SK-N-SH (cell line): ENCODE measurements at regions not wholly inside any gene's neighbourhood (a gene's known extent, or its start where the extent isn't known, plus 50 kb on each side); places are given as distances from the start of the nearest gene placed in this dataset.

ENCODE experiments used
- CTCF ChIA-PET: fragments of 300-600, 350-600 bp; formaldehyde crosslinking; extraction: SDS; loops from one replicate; lab custom pipeline; 2021; lab: Yijun Ruan, JAX
- POLR2A ChIA-PET: fragments of 350-600 bp; sonication (Branson Sonifier 250); formaldehyde crosslinking; extraction: SDS; loops from one replicate; lab custom pipeline; 2020; ENCODE audit warnings: antibody characterized with exemption, inconsistent platforms; lab: Yijun Ruan, JAX
- DNase-seq: peaks from one replicate; pipeline ENCODE4 v3.0.0; 2012
- H2AFZ ChIP-seq: fragments of 200-600 bp; sonication (generic); 2 replicates; pipeline ENCODE4 v1.8.1; 2016; ENCODE audit warnings: antibody characterized with exemption, mild to moderate bottlenecking, low read depth
- H3F3A ChIP-seq: fragments of 200-600 bp; sonication (generic); replicated peaks from 2 replicates; pipeline ENCODE3; 2016; ENCODE audit warnings: antibody characterized with exemption, mild to moderate bottlenecking; ENCODE audit not compliant: insufficient read depth
- H3K27ac ChIP-seq, 2 experiments: fragments of 200-500 bp in 1 of 2; fragments of 200-600 bp in 1 of 2; sonication (Bioruptor generic) in 1 of 2; sonication (generic), shearing (Covaris generic) in 1 of 2; 2 replicates each; pipeline versions ENCODE4 v1.5.1 to v1.6.1; 2014 to 2016; ENCODE audit warnings: low read depth in 2 of 2, inconsistent platforms in 1 of 2, low read length in 1 of 2, mild to moderate bottlenecking in 1 of 2, mixed read lengths in 1 of 2
- H3K27me3 ChIP-seq: fragments of 200-600 bp; sonication (generic), shearing (Covaris generic); 2 replicates; pipeline ENCODE4 v1.6.1; 2016; ENCODE audit warnings: mixed run types; ENCODE audit not compliant: insufficient read depth
- H3K36me3 ChIP-seq, 2 experiments: fragments of 200-500 bp in 1 of 2; fragments of 200-600 bp in 1 of 2; sonication (Bioruptor generic) in 1 of 2; sonication (generic) in 1 of 2; replicated peaks in 1 of 2; 2 replicates each; pipeline versions ENCODE3 to v1.5.1; 2014 to 2016; ENCODE audit warnings: low read length in 1 of 2, mild to moderate bottlenecking in 1 of 2; ENCODE audit not compliant: insufficient read depth in 2 of 2, control insufficient read depth in 1 of 2
- H3K4me1 ChIP-seq, 2 experiments: fragments of 200-500 bp in 1 of 2; fragments of 200-600 bp in 1 of 2; sonication (Bioruptor generic) in 1 of 2; sonication (generic), shearing (Covaris generic) in 1 of 2; 2 replicates each; pipeline versions ENCODE4 v1.5.1 to v1.6.1; 2014 to 2016; ENCODE audit warnings: low read depth in 1 of 2, low read length in 1 of 2, mixed run types in 1 of 2; ENCODE audit not compliant: insufficient read depth in 2 of 2, control insufficient read depth in 1 of 2
- H3K4me2 ChIP-seq: fragments of 200-600 bp; sonication (generic), shearing (Covaris generic); 2 replicates; pipeline ENCODE4 v1.6.1; 2017; ENCODE audit warnings: mixed run types
- H3K4me3 ChIP-seq, 2 experiments: fragments of 200-500 bp in 1 of 2; fragments of 200-600 bp in 1 of 2; sonication (Bioruptor generic) in 1 of 2; sonication (generic), shearing (Covaris generic) in 1 of 2; 2 replicates each; pipeline versions ENCODE4 v1.5.1 to v1.8.1; 2014 to 2016; ENCODE audit warnings: low read depth in 2 of 2, inconsistent platforms in 1 of 2, low read length in 1 of 2, mild to moderate bottlenecking in 1 of 2, mixed read lengths in 1 of 2, moderate library complexity in 1 of 2
- H3K79me2 ChIP-seq: fragments of 200-600 bp; sonication (generic); 2 replicates; pipeline ENCODE4 v1.8.1; 2017; ENCODE audit warnings: mild to moderate bottlenecking; ENCODE audit not compliant: insufficient read depth
- H3K9ac ChIP-seq: fragments of 200-600 bp; sonication (generic); 2 replicates; pipeline ENCODE4 v1.6.1; 2017; ENCODE audit warnings: mixed run types
- H3K9me2 ChIP-seq: fragments of 200-600 bp; sonication (generic); 2 replicates; pipeline ENCODE4 v1.6.1; 2017; ENCODE audit warnings: mixed run types
- H3K9me3 ChIP-seq: fragments of 200-600 bp; sonication (generic); 2 replicates; pipeline ENCODE4 v1.6.1; 2017; ENCODE audit warnings: mixed run types, mild to moderate bottlenecking, moderate library complexity
- H4K20me1 ChIP-seq: fragments of 200-600 bp; sonication (generic); 2 replicates; pipeline ENCODE4 v1.6.1; 2017; ENCODE audit warnings: mild to moderate bottlenecking, mixed run types; ENCODE audit not compliant: insufficient read depth
- CHD2 ChIP-seq: fragments of 150-350 bp; IDR thresholded peaks from 2 replicates; pipeline ENCODE4 v1.6.1; 2018; ENCODE audit warnings: low read length; ENCODE audit not compliant: partially characterized antibody
- EP300 ChIP-seq, 2 experiments: IDR thresholded peaks; 2 replicates each; pipeline versions ENCODE4 v1.4.0 to v1.6.1; 2012; ENCODE audit warnings: borderline replicate concordance in 1 of 2, low read depth in 1 of 2, low read length in 1 of 2
- EZH2phosphoT487 ChIP-seq: fragments of 200-600 bp; sonication (generic); IDR thresholded peaks from 2 replicates; pipeline ENCODE4 v1.6.1; 2017; ENCODE audit warnings: low read depth, mixed run types, mild to moderate bottlenecking, antibody characterized with exemption, moderate library complexity, borderline replicate concordance
- FOSL2 ChIP-seq: IDR thresholded peaks from 2 replicates; pipeline ENCODE4 v1.4.0; 2012; ENCODE audit warnings: low read depth, mild to moderate bottlenecking, moderate library complexity, borderline replicate concordance
- GABPA ChIP-seq: IDR thresholded peaks from 2 replicates; pipeline ENCODE4 v1.4.0; 2012; ENCODE audit warnings: low read depth, mild to moderate bottlenecking
- JUND ChIP-seq: IDR thresholded peaks from 2 replicates; pipeline ENCODE4 v1.4.0; 2012
- MEF2A ChIP-seq: IDR thresholded peaks from 2 replicates; pipeline ENCODE4 v1.4.0; 2012; ENCODE audit warnings: low read depth, borderline replicate concordance
- MXI1 ChIP-seq: IDR thresholded peaks from 2 replicates; pipeline ENCODE4 v1.6.1; 2012; ENCODE audit warnings: mild to moderate bottlenecking, low read depth, low read length, improper control_type of control experiment
- NRF1 ChIP-seq: IDR thresholded peaks from 2 replicates; pipeline ENCODE4 v1.6.1; 2012; ENCODE audit warnings: low read depth, mild to moderate bottlenecking, low read length
- PBX3 ChIP-seq: IDR thresholded peaks from 2 replicates; pipeline ENCODE4; 2012
- POLR2AphosphoS5 ChIP-seq: IDR thresholded peaks from 2 replicates; pipeline ENCODE4 v1.6.1; 2012; ENCODE audit warnings: low read depth, low read length
- RAD21 ChIP-seq: IDR thresholded peaks from 2 replicates; pipeline ENCODE4 v1.6.1; 2012; ENCODE audit warnings: mild to moderate bottlenecking, low read length
- RCOR1 ChIP-seq: fragments of 150-350 bp; IDR thresholded peaks from 2 replicates; pipeline ENCODE4 v1.6.1; 2017; ENCODE audit warnings: antibody characterized with exemption, low read length
- RXRA ChIP-seq: IDR thresholded peaks from 2 replicates; pipeline ENCODE4 v1.4.0; 2012; ENCODE audit warnings: low read depth, mild to moderate bottlenecking, borderline replicate concordance
- TEAD4 ChIP-seq: IDR thresholded peaks from 2 replicates; pipeline ENCODE4 v1.4.0; 2012; ENCODE audit warnings: mild to moderate bottlenecking, borderline replicate concordance; ENCODE audit not compliant: insufficient read depth
- USF1 ChIP-seq: IDR thresholded peaks from 2 replicates; pipeline ENCODE4 v1.4.0; 2012; ENCODE audit warnings: low read depth, borderline replicate concordance
- ZBTB33 ChIP-seq: IDR thresholded peaks from 2 replicates; pipeline ENCODE4 v1.4.0; 2012; ENCODE audit warnings: low read depth, borderline replicate concordance
- WGBS: methylation state at CpG from one replicate; pipeline ENCODE4 v1.1.6; 2017; ENCODE audit warnings: low lambda C conversion rate; 5-methylcytosine and 5-hydroxymethylcytosine counted together
- TF ChIP-seq, protein P1 (sequence below): fragments of 150-350 bp; IDR thresholded peaks from 2 replicates; pipeline ENCODE4 v1.6.1; 2017; ENCODE audit warnings: antibody characterized with exemption, low read length, low read depth, borderline replicate concordance
- TF ChIP-seq, protein P2 (sequence below): fragments of 200-600 bp; sonication (generic); IDR thresholded peaks from 2 replicates; pipeline ENCODE4 v1.6.1; 2017; ENCODE audit warnings: antibody characterized with exemption, mild to moderate bottlenecking, moderate library complexity

GRCh38 chr9:79928661-79929223, 357.0 kb downstream of the TLE4 start:
- no peaks in the 10 kb centered on the region for H3K9me3 ChIP-seq
- H3K36me3 ChIP-seq: no peaks in the 10 kb centered on the region
- no peak overlapping the region for H2AFZ ChIP-seq
- H3F3A ChIP-seq: no peaks in the 10 kb centered on the region
- no peaks in the 10 kb centered on the region for H3K27me3 ChIP-seq
- WGBS: 76% methylated on average over 3 of the region's 4 CpGs
- ChIA-PET CTCF (no interaction called here), POLR2A (no interaction called here)
- TF ChIP-seq ZBTB33 (no peak), JUND (no peak), MXI1 (no peak), CHD2 (no peak), RCOR1 (no peak), GABPA (no peak), TEAD4 (no peak), EZH2phosphoT487 (no peak)
- H3K79me2 ChIP-seq: no peaks in the 10 kb centered on the region
- H3K9ac ChIP-seq: no peak overlapping the region
- no peaks in the 10 kb centered on the region for H3K9me2 ChIP-seq
- no peak overlapping the region for H3K27ac ChIP-seq
- no peak overlapping the region for H3K4me2 ChIP-seq
- H4K20me1 ChIP-seq: no peaks in the 10 kb centered on the region
- DNase-seq: no peak
- H3K4me1 ChIP-seq: no peaks in the 10 kb centered on the region; a peak in 1 of 4 replicates
- H3K4me3 ChIP-seq: no peak overlapping the region

- Histone ChIP-seq H3K27me3 (no peaks in the 10 kb centered on the region), H3K4me3 (no peak overlapping the region), H2AFZ (no peak overlapping the region), H3K4me2 (no peak overlapping the region), H3K27ac (no peak overlapping the region), H3K9me2 (no peaks in the 10 kb centered on the region), H3K9ac (no peak overlapping the region), H3F3A (no peaks in the 10 kb centered on the region), H4K20me1 (no peaks in the 10 kb centered on the region), H3K36me3 (no peaks in the 10 kb centered on the region), H3K79me2 (no peaks in the 10 kb centered on the region), H3K4me1 (no peaks in the 10 kb centered on the region; a peak in 1 of 4 replicates), H3K9me3 (no peaks in the 10 kb centered on the region)
- ChIA-PET POLR2A (no interaction called here), CTCF (no interaction called here)
- DNase-seq: no peak
- TF ChIP-seq TEAD4: no peak
- TF ChIP-seq, protein P1, sequence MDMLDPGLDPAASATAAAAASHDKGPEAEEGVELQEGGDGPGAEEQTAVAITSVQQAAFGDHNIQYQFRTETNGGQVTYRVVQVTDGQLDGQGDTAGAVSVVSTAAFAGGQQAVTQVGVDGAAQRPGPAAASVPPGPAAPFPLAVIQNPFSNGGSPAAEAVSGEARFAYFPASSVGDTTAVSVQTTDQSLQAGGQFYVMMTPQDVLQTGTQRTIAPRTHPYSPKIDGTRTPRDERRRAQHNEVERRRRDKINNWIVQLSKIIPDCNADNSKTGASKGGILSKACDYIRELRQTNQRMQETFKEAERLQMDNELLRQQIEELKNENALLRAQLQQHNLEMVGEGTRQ: no peak
- TF ChIP-seq JUND: no peak
- no peak for TF ChIP-seq EP300 (IDR thresholded peaks at IDR 0.05; ENCODE audit: borderline replicate concordance in 1 of 2, low read depth in 1 of 2, low read length in 1 of 2)
- TF ChIP-seq PBX3: no peak
- no peak for TF ChIP-seq FOSL2
- TF ChIP-seq CHD2: no peak
- no peak for TF ChIP-seq RCOR1
- TF ChIP-seq GABPA: no peak
- TF ChIP-seq MEF2A: no peak
- no peak for TF ChIP-seq RAD21
- no peak for TF ChIP-seq USF1
- TF ChIP-seq, protein P2, sequence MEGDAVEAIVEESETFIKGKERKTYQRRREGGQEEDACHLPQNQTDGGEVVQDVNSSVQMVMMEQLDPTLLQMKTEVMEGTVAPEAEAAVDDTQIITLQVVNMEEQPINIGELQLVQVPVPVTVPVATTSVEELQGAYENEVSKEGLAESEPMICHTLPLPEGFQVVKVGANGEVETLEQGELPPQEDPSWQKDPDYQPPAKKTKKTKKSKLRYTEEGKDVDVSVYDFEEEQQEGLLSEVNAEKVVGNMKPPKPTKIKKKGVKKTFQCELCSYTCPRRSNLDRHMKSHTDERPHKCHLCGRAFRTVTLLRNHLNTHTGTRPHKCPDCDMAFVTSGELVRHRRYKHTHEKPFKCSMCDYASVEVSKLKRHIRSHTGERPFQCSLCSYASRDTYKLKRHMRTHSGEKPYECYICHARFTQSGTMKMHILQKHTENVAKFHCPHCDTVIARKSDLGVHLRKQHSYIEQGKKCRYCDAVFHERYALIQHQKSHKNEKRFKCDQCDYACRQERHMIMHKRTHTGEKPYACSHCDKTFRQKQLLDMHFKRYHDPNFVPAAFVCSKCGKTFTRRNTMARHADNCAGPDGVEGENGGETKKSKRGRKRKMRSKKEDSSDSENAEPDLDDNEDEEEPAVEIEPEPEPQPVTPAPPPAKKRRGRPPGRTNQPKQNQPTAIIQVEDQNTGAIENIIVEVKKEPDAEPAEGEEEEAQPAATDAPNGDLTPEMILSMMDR: no peak
- no peak for TF ChIP-seq RXRA
- TF ChIP-seq NRF1: no peak
- no peak for TF ChIP-seq POLR2AphosphoS5
Measured at GRCh38 chr9:79925326-79925725, 353.6 kb downstream of the TLE4 start.
